ENCODE measurements at regions not wholly inside any gene's neighbourhood (a gene's known extent, or its start where the extent isn't known, plus 50 kb on each side); places are given as distances from the start of the nearest gene placed in this dataset.

GRCh38 chr6:3617192-3617631, 134.3 kb downstream of the PXDC1 start:
- no peak for TF ChIP-seq HEYL (CRISPR knock-in tag; IDR thresholded peaks at IDR 0.05)
- TF ChIP-seq REST (IDR thresholded peaks at IDR 0.05), result no peak
- TF ChIP-seq, protein P1, sequence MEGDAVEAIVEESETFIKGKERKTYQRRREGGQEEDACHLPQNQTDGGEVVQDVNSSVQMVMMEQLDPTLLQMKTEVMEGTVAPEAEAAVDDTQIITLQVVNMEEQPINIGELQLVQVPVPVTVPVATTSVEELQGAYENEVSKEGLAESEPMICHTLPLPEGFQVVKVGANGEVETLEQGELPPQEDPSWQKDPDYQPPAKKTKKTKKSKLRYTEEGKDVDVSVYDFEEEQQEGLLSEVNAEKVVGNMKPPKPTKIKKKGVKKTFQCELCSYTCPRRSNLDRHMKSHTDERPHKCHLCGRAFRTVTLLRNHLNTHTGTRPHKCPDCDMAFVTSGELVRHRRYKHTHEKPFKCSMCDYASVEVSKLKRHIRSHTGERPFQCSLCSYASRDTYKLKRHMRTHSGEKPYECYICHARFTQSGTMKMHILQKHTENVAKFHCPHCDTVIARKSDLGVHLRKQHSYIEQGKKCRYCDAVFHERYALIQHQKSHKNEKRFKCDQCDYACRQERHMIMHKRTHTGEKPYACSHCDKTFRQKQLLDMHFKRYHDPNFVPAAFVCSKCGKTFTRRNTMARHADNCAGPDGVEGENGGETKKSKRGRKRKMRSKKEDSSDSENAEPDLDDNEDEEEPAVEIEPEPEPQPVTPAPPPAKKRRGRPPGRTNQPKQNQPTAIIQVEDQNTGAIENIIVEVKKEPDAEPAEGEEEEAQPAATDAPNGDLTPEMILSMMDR (IDR thresholded peaks at IDR 0.05), result no peak
- TF ChIP-seq POLR2A (IDR thresholded peaks at IDR 0.05; ENCODE audit: low read length), result no peak
- TF ChIP-seq ATOH8 (CRISPR knock-in tag; IDR thresholded peaks at IDR 0.05; ENCODE audit: low read depth), result no peak
- TF ChIP-seq RAD21 (conservative IDR thresholded peaks at IDR 0.05 in 1 of 2, IDR thresholded peaks at IDR 0.05 in 1 of 2), result no peak
- no peak for TF ChIP-seq NPAS2 (CRISPR knock-in tag; IDR thresholded peaks at IDR 0.05; ENCODE audit: borderline replicate concordance)
- TF ChIP-seq CHD2 (IDR thresholded peaks at IDR 0.05; ENCODE audit: low read length, partially characterized antibody), result no peak
- TF ChIP-seq EP300 (IDR thresholded peaks at IDR 0.05), result no peak
- no peak for TF ChIP-seq MAX (IDR thresholded peaks at IDR 0.05)
- TF ChIP-seq JUN (IDR thresholded peaks at IDR 0.05), result no peak
